ENCODE measurements at regions not wholly inside any gene's neighbourhood (a gene's known extent, or its start where the extent isn't known, plus 50 kb on each side); places are given as distances from the start of the nearest gene placed in this dataset.

DNA sequence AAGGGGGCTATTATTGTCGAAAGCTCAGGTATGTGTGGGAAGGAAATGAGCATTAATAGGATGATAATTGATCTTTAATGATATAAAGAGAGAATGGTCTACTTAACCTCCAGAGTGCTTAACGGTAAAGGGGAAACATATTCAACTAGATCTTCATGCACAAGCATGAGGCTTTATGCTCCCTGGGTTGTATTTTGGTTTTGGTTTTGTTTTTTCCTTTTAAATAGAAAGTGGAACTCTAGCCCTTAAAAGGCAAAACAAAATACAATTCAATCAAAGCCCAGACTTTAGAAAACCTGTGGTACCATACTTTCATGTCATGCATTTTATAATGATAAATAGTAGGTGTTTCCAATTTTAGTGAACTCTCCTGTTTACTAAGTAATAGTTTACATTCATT, 622.7 kb downstream of the METTL15 start:
- TF ChIP-seq SP1 (IDR thresholded peaks at IDR 0.05) (no peak), ELF4 (IDR thresholded peaks at IDR 0.05) (no peak), HDGF (IDR thresholded peaks at IDR 0.05; ENCODE audit: borderline replicate concordance) (no peak), NFRKB (IDR thresholded peaks at IDR 0.05) (no peak), L3MBTL2 (conservative IDR thresholded peaks at IDR 0.05) (no peak), ZNF384 (IDR thresholded peaks at IDR 0.05) (no peak), BHLHE40 (IDR thresholded peaks at IDR 0.05; ENCODE audit: borderline replicate concordance) (no peak), ARNT (IDR thresholded peaks at IDR 0.05) (no peak)
- TF ChIP-seq, protein P1, sequence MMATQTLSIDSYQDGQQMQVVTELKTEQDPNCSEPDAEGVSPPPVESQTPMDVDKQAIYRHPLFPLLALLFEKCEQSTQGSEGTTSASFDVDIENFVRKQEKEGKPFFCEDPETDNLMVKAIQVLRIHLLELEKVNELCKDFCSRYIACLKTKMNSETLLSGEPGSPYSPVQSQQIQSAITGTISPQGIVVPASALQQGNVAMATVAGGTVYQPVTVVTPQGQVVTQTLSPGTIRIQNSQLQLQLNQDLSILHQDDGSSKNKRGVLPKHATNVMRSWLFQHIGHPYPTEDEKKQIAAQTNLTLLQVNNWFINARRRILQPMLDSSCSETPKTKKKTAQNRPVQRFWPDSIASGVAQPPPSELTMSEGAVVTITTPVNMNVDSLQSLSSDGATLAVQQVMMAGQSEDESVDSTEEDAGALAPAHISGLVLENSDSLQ (IDR thresholded peaks at IDR 0.05), result no peak
